ENCODE measurements at regions not wholly inside any gene's neighbourhood (a gene's known extent, or its start where the extent isn't known, plus 50 kb on each side); places are given as distances from the start of the nearest gene placed in this dataset.

GRCh38 chr17:5672141-5672540, 87.8 kb upstream of the NLRP1 start:
- TF ChIP-seq CTCF (conservative IDR thresholded peaks at IDR 0.05) (no peak), EZH2 (IDR thresholded peaks at IDR 0.05; ENCODE audit: low read depth) (no peak)
- Histone ChIP-seq H2AFZ (no peak overlapping the region), H3K27me3 (ENCODE audit: insufficient read depth, low read depth) (peaks cover 85% of the 10 kb centered on the region), H3K4me2 (no peak overlapping the region), H3K79me2 (ENCODE audit: low read depth) (no peaks in the 10 kb centered on the region), H3K27ac (no peak overlapping the region), H3K9me2 (ENCODE audit: insufficient read depth) (no peaks in the 10 kb centered on the region), H3F3A (ENCODE audit: insufficient read depth, low read depth) (no peaks in the 10 kb centered on the region), H3K36me3 (ENCODE audit: low read depth) (no peaks in the 10 kb centered on the region), H3K9me3 (ENCODE audit: insufficient read depth, low read depth) (no peaks in the 10 kb centered on the region), H4K20me1 (ENCODE audit: insufficient read depth) (no peaks in the 10 kb centered on the region), H3K4me3 (no peak overlapping the region), H3K4me1 (replicated peaks; ENCODE audit: insufficient read depth) (no peaks in the 10 kb centered on the region)
- POLR2A ChIA-PET (ENCODE audit: unreplicated experiment), result no interaction called here
- CTCF ChIA-PET, result no interaction called here
- no TSS peak for BruUV-seq (replicated peaks)
- intact Hi-C loops (cut with micrococcal nuclease; ENCODE audit: unreplicated experiment), result no loop called here
- no peak for DNase-seq

- H3K9me2 ChIP-seq (ENCODE audit: insufficient read depth), result no peaks in the 10 kb centered on the region
- H3F3A ChIP-seq (ENCODE audit: insufficient read depth, low read depth), result no peaks in the 10 kb centered on the region
- H3K9me3 ChIP-seq (ENCODE audit: insufficient read depth, low read depth), result no peaks in the 10 kb centered on the region
- H3K27me3 ChIP-seq (ENCODE audit: insufficient read depth, low read depth), result peaks cover 81% of the 10 kb centered on the region
- no peak overlapping the region for H3K4me3 ChIP-seq
- no TSS peak for BruUV-seq (replicated peaks)
- ChIA-PET CTCF (no interaction called here), POLR2A (ENCODE audit: unreplicated experiment) (no interaction called here)
- H3K27ac ChIP-seq, result no peak overlapping the region
- no peaks in the 10 kb centered on the region for H3K36me3 ChIP-seq (ENCODE audit: low read depth)
- no peaks in the 10 kb centered on the region for H3K4me1 ChIP-seq (replicated peaks; ENCODE audit: insufficient read depth)
- H3K4me2 ChIP-seq, result no peak overlapping the region
- H4K20me1 ChIP-seq (ENCODE audit: insufficient read depth), result no peaks in the 10 kb centered on the region
- DNase-seq, result no peak
- H2AFZ ChIP-seq, result no peak overlapping the region
- TF ChIP-seq CTCF (conservative IDR thresholded peaks at IDR 0.05), result no peak
- TF ChIP-seq EZH2 (IDR thresholded peaks at IDR 0.05; ENCODE audit: low read depth), result no peak
- intact Hi-C loops (cut with micrococcal nuclease; ENCODE audit: unreplicated experiment), result no loop called here
- H3K79me2 ChIP-seq (ENCODE audit: low read depth), result no peaks in the 10 kb centered on the region
Observed at GRCh38 chr17:5672815-5673430, 88.6 kb upstream of the NLRP1 start.

GRCh38 chr17:5675625-5676421, 91.5 kb upstream of the NLRP1 start:
- POLR2A ChIA-PET (ENCODE audit: unreplicated experiment), result interaction anchor here (0.5 to 0.6 kb wide), 2 partner anchors 1109 to 1648 kb away, joined by 4 to 9 read pairs; no protein-coding TSS in a partner anchor

More at GRCh38 chr17:5675625-5676421, 91.5 kb upstream of the NLRP1 start:
- Histone ChIP-seq H4K20me1 (ENCODE audit: insufficient read depth) (no peaks in the 10 kb centered on the region), H3K36me3 (ENCODE audit: low read depth) (no peaks in the 10 kb centered on the region), H2AFZ (no peak overlapping the region), H3K9me2 (ENCODE audit: insufficient read depth) (no peaks in the 10 kb centered on the region), H3K79me2 (ENCODE audit: low read depth) (no peaks in the 10 kb centered on the region), H3K4me1 (replicated peaks; ENCODE audit: insufficient read depth) (no peaks in the 10 kb centered on the region), H3K4me3 (no peak overlapping the region), H3K4me2 (no peak overlapping the region), H3K27me3 (ENCODE audit: insufficient read depth, low read depth) (peaks cover 74% of the 10 kb centered on the region), H3F3A (ENCODE audit: insufficient read depth, low read depth) (no peaks in the 10 kb centered on the region), H3K9me3 (ENCODE audit: insufficient read depth, low read depth) (no peaks in the 10 kb centered on the region), H3K27ac (no peak overlapping the region)
- no TSS peak for BruUV-seq (replicated peaks)
- TF ChIP-seq EZH2 (IDR thresholded peaks at IDR 0.05; ENCODE audit: low read depth) (no peak), CTCF (conservative IDR thresholded peaks at IDR 0.05) (no peak)
- DNase-seq, result no peak
- CTCF ChIA-PET, result no interaction called here
- intact Hi-C loops (cut with micrococcal nuclease; ENCODE audit: unreplicated experiment), result no loop called here
